ACC112 (cell line): ENCODE measurements at regions not wholly inside any gene's neighbourhood (a gene's known extent, or its start where the extent isn't known, plus 50 kb on each side); places are given as distances from the start of the nearest gene placed in this dataset.

ENCODE experiments used
- H2AFZ ChIP-seq: fragments of 200-600 bp; sonication (generic); one replicate; pipeline ENCODE4 v1.6.0; 2017; ENCODE audit warnings: antibody characterized with exemption, low read length; ENCODE audit not compliant: unreplicated experiment
- H3K27ac ChIP-seq: fragments of 200-600 bp; sonication (generic); 2 replicates; pipeline ENCODE4 v1.5.1; 2014; ENCODE audit warnings: low read depth, mild to moderate bottlenecking, antibody characterized with exemption, low read length, moderate library complexity
- H3K27me3 ChIP-seq: fragments of 200-600 bp; sonication (generic); 2 replicates; pipeline ENCODE4 v1.6.1; 2014; ENCODE audit warnings: mild to moderate bottlenecking, antibody characterized with exemption, low read length, moderate library complexity, mixed read lengths; ENCODE audit not compliant: insufficient read depth
- H3K36me3 ChIP-seq: fragments of 200-600 bp; sonication (generic); 2 replicates; pipeline ENCODE4 v1.6.1; 2016; ENCODE audit warnings: mild to moderate bottlenecking, antibody characterized with exemption, low read length, moderate library complexity, mixed read lengths; ENCODE audit not compliant: insufficient read depth
- H3K4me1 ChIP-seq: fragments of 200-600 bp; sonication (generic); one replicate; pipeline ENCODE4 v1.6.1; 2016; ENCODE audit warnings: low read length, mixed read lengths; ENCODE audit not compliant: insufficient read depth, unreplicated experiment, control insufficient read depth
- H3K4me3 ChIP-seq: fragments of 200-600 bp; sonication (generic); 2 replicates; pipeline ENCODE4 v1.5.1; 2014; ENCODE audit warnings: mild to moderate bottlenecking, low read depth, low read length
- H3K79me2 ChIP-seq: fragments of 200-600 bp; sonication (generic); one replicate; pipeline ENCODE4 v1.6.0; 2016; ENCODE audit warnings: low read length; ENCODE audit not compliant: control insufficient read depth, unreplicated experiment, insufficient read depth

- no peak overlapping the region for H2AFZ ChIP-seq
- no peak overlapping the region for H3K27ac ChIP-seq
These were observed 53.3 kb upstream of the CDKN3 start for GRCh38 chr14:54343272-54344121.

GRCh38 chr14:54344445-54344844, 52.4 kb upstream of the CDKN3 start:
- H3K27me3 ChIP-seq, result no peaks in the 10 kb centered on the region
- H3K27ac ChIP-seq, result no peak overlapping the region
- no peaks in the 10 kb centered on the region for H3K79me2 ChIP-seq
- H3K4me3 ChIP-seq, result no peak overlapping the region
- peaks cover 5% of the 10 kb centered on the region for H3K4me1 ChIP-seq
- H2AFZ ChIP-seq, result no peak overlapping the region
- no peaks in the 10 kb centered on the region for H3K36me3 ChIP-seq

More at GRCh38 chr14:54343272-54344121, 53.3 kb upstream of the CDKN3 start:
- Histone ChIP-seq H3K4me1 (peaks cover 4% of the 10 kb centered on the region), H3K79me2 (no peaks in the 10 kb centered on the region), H3K4me3 (no peak overlapping the region), H3K27me3 (no peaks in the 10 kb centered on the region), H3K36me3 (no peaks in the 10 kb centered on the region)

GRCh38 chr14:54346257-54346656, 50.5 kb upstream of the CDKN3 start:
- H3K27me3 ChIP-seq, result no peaks in the 10 kb centered on the region
- H3K4me3 ChIP-seq, result no peak overlapping the region

More at GRCh38 chr14:54346257-54346656, 50.5 kb upstream of the CDKN3 start:
- Histone ChIP-seq H3K79me2 (no peaks in the 10 kb centered on the region), H3K27ac (no peak overlapping the region), H3K4me1 (peaks cover 15% of the 10 kb centered on the region), H2AFZ (no peak overlapping the region), H3K36me3 (no peaks in the 10 kb centered on the region)
